A549 (cell line): ENCODE measurements at regions not wholly inside any gene's neighbourhood (a gene's known extent, or its start where the extent isn't known, plus 50 kb on each side); places are given as distances from the start of the nearest gene placed in this dataset.

ENCODE experiments used
- ATAC-seq, 2 experiments: fragments of 200-7000 bp in 1 of 2; fragments of >200 bp in 1 of 2; cut with Nextera tagmentation in 1 of 2; cut with Tn5 transposase in 1 of 2; 3 replicates each; pipeline versions ENCODE4 v1.8.0 to v1.9.1; 2018 to 2020; ENCODE audit warnings: mild to moderate bottlenecking in 1 of 2, moderate library complexity in 1 of 2
- CTCF ChIA-PET: fragments of 300-600 bp; sonication (Branson Sonifier 250); formaldehyde crosslinking; extraction: SDS; loops from one replicate; lab custom pipeline; 2021; ENCODE audit warnings: antibody characterized with exemption, inconsistent platforms; lab: Yijun Ruan, JAX
- POLR2A ChIA-PET: fragments of 350-600 bp; formaldehyde crosslinking; extraction: SDS; loops from one replicate; lab custom pipeline; 2021; ENCODE audit warnings: antibody characterized with exemption, inconsistent platforms; lab: Yijun Ruan, JAX
- DNase-seq, 2 experiments: peaks; one replicate each; pipeline versions ENCODE4 v3.0.0 to v3.0.0-alpha.2; 2011 to 2016; ENCODE audit warnings: low read depth in 1 of 2, low spot score in 1 of 2
- FAIRE-seq: peaks from 2 replicates; lab custom pipeline; 2011; peaks lifted over from hg19 to GRCh38; lab: Jason Lieb, UNC
- H3K27ac ChIP-seq, 2 experiments: fragments of >200 bp; sonication (Bioruptor Twin); formaldehyde crosslinking; 3 replicates each; pipeline ENCODE4 v1.5.1; 2016 to 2017
- H3K4me1 ChIP-seq: fragments of >200 bp; sonication (Bioruptor Twin); formaldehyde crosslinking; 3 replicates; pipeline ENCODE4 v1.6.1; 2016
- H3K4me2 ChIP-seq: fragments of >200 bp; sonication (Bioruptor Twin); formaldehyde crosslinking; 3 replicates; pipeline ENCODE4 v1.6.1; 2016
- H3K4me3 ChIP-seq: fragments of >200 bp; sonication (Bioruptor Twin); formaldehyde crosslinking; 3 replicates; pipeline ENCODE4 v1.5.1; 2016
- H3K9me3 ChIP-seq: fragments of >200 bp; sonication (Bioruptor Twin); formaldehyde crosslinking; 3 replicates; pipeline ENCODE4 v1.6.1; 2016
- BHLHE40 ChIP-seq: IDR thresholded peaks from 2 replicates; pipeline ENCODE4 v1.6.1; 2012; ENCODE audit warnings: low read depth, low read length, inconsistent platforms
- CTCF ChIP-seq: fragments of >200 bp; sonication (Bioruptor Twin); formaldehyde crosslinking; IDR thresholded peaks from 3 replicates; pipeline ENCODE4 v1.5.1; 2016
- EHF ChIP-seq: fragments of 250-450 bp; sonication (Bioruptor Pico); IDR thresholded peaks from 2 replicates; pipeline ENCODE4 v1.5.0; 2020; ENCODE audit warnings: mild to moderate bottlenecking
- EHMT2 ChIP-seq: fragments of 200-600 bp; sonication (generic); IDR thresholded peaks from 2 replicates; pipeline ENCODE4 v1.6.1; 2016; ENCODE audit warnings: antibody characterized with exemption, low read depth, mild to moderate bottlenecking, moderate library complexity
- ELK1 ChIP-seq: fragments of 150-350 bp; IDR thresholded peaks from 2 replicates; pipeline ENCODE4 v1.6.1; 2014; ENCODE audit warnings: low read depth, mild to moderate bottlenecking, low read length
- EP300 ChIP-seq, 2 experiments: fragments of >200 bp; sonication (Bioruptor Twin); formaldehyde crosslinking; IDR thresholded peaks; 2 replicates in 1 of 2; 3 replicates in 1 of 2; pipeline ENCODE4 v1.6.1; 2016 to 2017
- FOSL2 ChIP-seq, 2 experiments: fragments of 450-650 bp in 1 of 2; fragments of >200 bp in 1 of 2; sonication (Bioruptor Twin) in 1 of 2; formaldehyde crosslinking; IDR thresholded peaks; 2 replicates each; pipeline versions ENCODE4 v1.5.0 to v1.6.1; 2016 to 2020; ENCODE audit warnings: mild to moderate bottlenecking in 1 of 2, moderate library complexity in 1 of 2
- HEYL ChIP-seq: fragments of 250-450 bp; sonication (Bioruptor Pico); IDR thresholded peaks from 2 replicates; pipeline ENCODE4 v1.8.0; 2021; ENCODE audit warnings: mild to moderate bottlenecking, moderate library complexity
- HOXA7 ChIP-seq: fragments of 250-450 bp; sonication (Bioruptor Pico); IDR thresholded peaks from 2 replicates; pipeline ENCODE4 v1.5.0; 2020; ENCODE audit warnings: mild to moderate bottlenecking, moderate library complexity
- JUNB ChIP-seq: fragments of >200 bp; sonication (Bioruptor Twin); formaldehyde crosslinking; IDR thresholded peaks from 2 replicates; pipeline ENCODE4 v1.6.1; 2016
- KDM1A ChIP-seq: fragments of 200-600 bp; sonication (generic); IDR thresholded peaks from 2 replicates; pipeline ENCODE4 v1.6.1; 2016; ENCODE audit warnings: low read depth, mild to moderate bottlenecking
- KDM5A ChIP-seq: fragments of 200-600 bp; sonication (generic); IDR thresholded peaks from 2 replicates; pipeline ENCODE4 v1.6.1; 2016; ENCODE audit warnings: antibody characterized with exemption, mild to moderate bottlenecking
- MAFK ChIP-seq: fragments of 450-650 bp; IDR thresholded peaks from 2 replicates; pipeline ENCODE4 v1.6.1; 2014; ENCODE audit not compliant: partially characterized antibody
- NFE2L2 ChIP-seq: fragments of 150-350 bp; conservative IDR thresholded peaks from 2 replicates; pipeline ENCODE4 v1.6.1; 2014; ENCODE audit warnings: low read length
- NPAS2 ChIP-seq: fragments of 250-450 bp; sonication (Bioruptor Pico); IDR thresholded peaks from 2 replicates; pipeline ENCODE4 v1.8.0; 2022; ENCODE audit warnings: mild to moderate bottlenecking, moderate library complexity, borderline replicate concordance
- PBX3 ChIP-seq: IDR thresholded peaks from 2 replicates; pipeline ENCODE4 v1.6.1; 2012
- POLR2AphosphoS2 ChIP-seq: conservative IDR thresholded peaks from 2 replicates; pipeline ENCODE4 v1.6.1; 2012; ENCODE audit warnings: low read length, improper control_type of control experiment, inconsistent platforms
- RAD21 ChIP-seq, 2 experiments: fragments of >200 bp in 1 of 2; sonication (Bioruptor Twin) in 1 of 2; formaldehyde crosslinking in 1 of 2; IDR thresholded peaks in 1 of 2; conservative IDR thresholded peaks in 1 of 2; 2 replicates in 1 of 2; 3 replicates in 1 of 2; pipeline ENCODE4 v1.6.1; 2012 to 2018; ENCODE audit warnings: inconsistent platforms in 1 of 2
- RARB ChIP-seq: fragments of 250-450 bp; sonication (Bioruptor Pico); IDR thresholded peaks from 2 replicates; pipeline ENCODE4 v1.8.0; 2021; ENCODE audit warnings: mild to moderate bottlenecking, moderate library complexity
- TFCP2L1 ChIP-seq: fragments of 250-450 bp; sonication (Bioruptor Pico); IDR thresholded peaks from 2 replicates; pipeline ENCODE4 v1.5.0; 2021; ENCODE audit warnings: mild to moderate bottlenecking
- ZC3H11A ChIP-seq: fragments of 450-650 bp; IDR thresholded peaks from 2 replicates; pipeline ENCODE4 v1.6.1; 2014; ENCODE audit warnings: antibody characterized with exemption, mild to moderate bottlenecking
- ZSCAN20 ChIP-seq: fragments of 250-450 bp; sonication (Bioruptor Pico); IDR thresholded peaks from 2 replicates; pipeline ENCODE4 v1.8.0; 2022; ENCODE audit warnings: mild to moderate bottlenecking, moderate library complexity
- WGBS: methylation state at CpG from one replicate; pipeline ENCODE4 v1.1.6; 2017; ENCODE audit errors: missing lambda C conversion rate; 5-methylcytosine and 5-hydroxymethylcytosine counted together

- Histone ChIP-seq H3K9me3 (no peaks in the 10 kb centered on the region), H3K27ac (peak overlapping the region; percentile 12 to 59; a peak in 2 of 6 replicates), H3K4me3 (no peak overlapping the region), H3K4me1 (peaks cover 22% of the 10 kb centered on the region), H3K4me2 (peak overlapping the region; percentile 34)
- ChIA-PET POLR2A (no interaction called here), CTCF (interaction anchor here (1.5 kb wide), 1 partner anchor 9 kb away, joined by 3 read pairs; no protein-coding TSS in a partner anchor)
- ATAC-seq (no peak), FAIRE-seq (no peak), DNase-seq (no peak)
- 91% methylated on average over 17 of the region's 17 CpGs for WGBS
- TF ChIP-seq BHLHE40: no peak
- no peak for TF ChIP-seq JUNB
- TF ChIP-seq ELK1: no peak
- TF ChIP-seq TFCP2L1 (CRISPR knock-in tag): no peak
- no peak for TF ChIP-seq RAD21 (conservative IDR thresholded peaks at IDR 0.05 in 1 of 2, IDR thresholded peaks at IDR 0.05 in 1 of 2)
- TF ChIP-seq EHMT2: no peak
- TF ChIP-seq EHF (CRISPR knock-in tag): no peak
- no peak for TF ChIP-seq KDM1A
- TF ChIP-seq CTCF: no peak
- no peak for TF ChIP-seq ZC3H11A
- no peak for TF ChIP-seq POLR2AphosphoS2
- TF ChIP-seq PBX3: no peak
Measured at GRCh38 chrX:39854772-39855747, 242.7 kb downstream of the BCOR start.

GRCh38 chrX:39855748-39856129 lies 242.0 kb downstream of the BCOR start:
- POLR2A ChIA-PET: no interaction called here
- peak overlapping the region in 1 of 2 experiments; percentile 59; a peak in 1 of 6 replicates for H3K27ac ChIP-seq

More at GRCh38 chrX:39855748-39856129, 242.0 kb downstream of the BCOR start:
- peak in 1 of 2 experiments; percentile 33; a peak in 1 of 6 replicates for ATAC-seq
- FAIRE-seq: no peak
- DNase-seq: peak; percentile 12 to 28
- CTCF ChIA-PET: no interaction called here
- peaks cover 29% of the 10 kb centered on the region for H3K4me1 ChIP-seq
- no CpG with 5 or more reads among the region's 10 CpGs for WGBS
- H3K9me3 ChIP-seq: no peaks in the 10 kb centered on the region
- H3K4me3 ChIP-seq: no peak overlapping the region
- H3K4me2 ChIP-seq: peak overlapping the region; percentile 34
- TF ChIP-seq KDM1A: no peak
- TF ChIP-seq KDM5A: no peak
- no peak for TF ChIP-seq NFE2L2
- TF ChIP-seq RAD21 (conservative IDR thresholded peaks at IDR 0.05 in 1 of 2, IDR thresholded peaks at IDR 0.05 in 1 of 2): no peak
- TF ChIP-seq HEYL (CRISPR knock-in tag): no peak
- TF ChIP-seq FOSL2 (IDR thresholded peaks at IDR 0.05): no peak
- TF ChIP-seq FOSL2 (CRISPR knock-in tag; IDR thresholded peaks at IDR 0.05): peak; percentile 86
- peak; percentile 21 for TF ChIP-seq MAFK
- TF ChIP-seq NPAS2 (CRISPR knock-in tag): no peak
- no peak for TF ChIP-seq EP300 (IDR thresholded peaks at IDR 0.05)
- no peak for TF ChIP-seq HOXA7 (CRISPR knock-in tag)
- TF ChIP-seq ZSCAN20 (CRISPR knock-in tag): no peak
- no peak for TF ChIP-seq BHLHE40
- TF ChIP-seq RARB: no peak
- no peak for TF ChIP-seq ZC3H11A
